VCaP (cell line): ENCODE measurements at regions not wholly inside any gene's neighbourhood (a gene's known extent, or its start where the extent isn't known, plus 50 kb on each side); places are given as distances from the start of the nearest gene placed in this dataset.

ENCODE experiments used
- H3K27ac ChIP-seq: fragments of 450-650 bp; 2 replicates; pipeline ENCODE4 v1.5.1; 2017
- TF ChIP-seq, protein P1 (sequence below): fragments of 450-650 bp; conservative IDR thresholded peaks from 2 replicates; pipeline ENCODE4 v1.5.1; 2017; ENCODE audit warnings: mild to moderate bottlenecking, moderate library complexity

DNA sequence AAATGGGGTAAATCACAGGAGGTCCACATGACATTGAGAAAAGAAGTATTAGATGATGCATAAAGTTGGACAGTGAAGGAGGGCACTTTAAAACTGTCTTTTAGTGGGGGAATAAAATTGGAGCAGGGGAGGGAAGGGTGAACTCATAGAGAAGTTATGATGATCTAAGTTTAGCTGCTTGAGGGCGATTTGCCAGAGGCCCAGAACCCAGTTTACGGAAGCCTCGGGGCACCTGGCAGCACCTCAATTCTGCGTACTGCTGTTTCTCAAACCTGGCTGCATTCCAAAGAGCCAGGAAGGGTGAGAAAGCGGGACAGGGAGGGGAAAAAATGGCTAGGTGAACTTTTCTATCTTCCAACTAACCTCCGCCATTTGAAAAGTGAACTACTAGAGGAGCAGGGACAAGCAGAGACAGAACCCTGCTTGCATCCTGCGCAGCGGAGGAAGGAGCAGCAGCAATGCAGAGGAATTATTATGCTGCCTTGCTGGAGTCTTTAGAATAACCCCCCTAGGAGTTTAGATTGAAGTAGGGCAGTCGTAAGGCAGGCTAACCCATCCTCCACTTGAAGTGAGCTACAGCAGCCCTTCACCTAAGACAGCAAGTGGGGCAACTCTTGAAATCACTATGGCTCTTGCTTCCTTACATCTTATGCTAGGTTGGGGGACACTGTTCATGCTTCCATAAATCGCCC, 316.8 kb downstream of the BRINP1 start:
- H3K27ac ChIP-seq, result no peak overlapping the region
- TF ChIP-seq, protein P1, sequence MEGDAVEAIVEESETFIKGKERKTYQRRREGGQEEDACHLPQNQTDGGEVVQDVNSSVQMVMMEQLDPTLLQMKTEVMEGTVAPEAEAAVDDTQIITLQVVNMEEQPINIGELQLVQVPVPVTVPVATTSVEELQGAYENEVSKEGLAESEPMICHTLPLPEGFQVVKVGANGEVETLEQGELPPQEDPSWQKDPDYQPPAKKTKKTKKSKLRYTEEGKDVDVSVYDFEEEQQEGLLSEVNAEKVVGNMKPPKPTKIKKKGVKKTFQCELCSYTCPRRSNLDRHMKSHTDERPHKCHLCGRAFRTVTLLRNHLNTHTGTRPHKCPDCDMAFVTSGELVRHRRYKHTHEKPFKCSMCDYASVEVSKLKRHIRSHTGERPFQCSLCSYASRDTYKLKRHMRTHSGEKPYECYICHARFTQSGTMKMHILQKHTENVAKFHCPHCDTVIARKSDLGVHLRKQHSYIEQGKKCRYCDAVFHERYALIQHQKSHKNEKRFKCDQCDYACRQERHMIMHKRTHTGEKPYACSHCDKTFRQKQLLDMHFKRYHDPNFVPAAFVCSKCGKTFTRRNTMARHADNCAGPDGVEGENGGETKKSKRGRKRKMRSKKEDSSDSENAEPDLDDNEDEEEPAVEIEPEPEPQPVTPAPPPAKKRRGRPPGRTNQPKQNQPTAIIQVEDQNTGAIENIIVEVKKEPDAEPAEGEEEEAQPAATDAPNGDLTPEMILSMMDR, result no peak

DNA sequence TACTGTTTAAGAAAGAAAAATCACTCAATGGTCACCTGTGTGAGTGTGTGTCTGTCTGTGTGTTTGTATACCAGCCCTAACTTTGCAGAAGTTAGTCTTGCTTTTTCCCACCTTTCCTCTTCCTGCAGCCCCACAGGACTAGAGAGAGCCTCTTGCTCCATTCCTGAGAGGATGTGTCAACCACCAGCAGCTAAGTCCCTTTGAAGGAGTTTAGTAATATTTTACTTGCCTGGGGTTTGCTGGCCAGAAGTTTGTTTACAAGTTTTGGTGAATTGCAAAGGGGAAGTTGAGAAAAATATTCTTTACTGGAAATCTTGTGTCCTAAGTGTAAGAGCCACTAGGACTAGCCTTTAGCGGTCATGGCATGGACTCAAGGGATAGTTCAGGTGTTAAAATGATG, 316.2 kb downstream of the BRINP1 start:
- TF ChIP-seq, protein P1, result no peak
- H3K27ac ChIP-seq, result no peak overlapping the region

DNA sequence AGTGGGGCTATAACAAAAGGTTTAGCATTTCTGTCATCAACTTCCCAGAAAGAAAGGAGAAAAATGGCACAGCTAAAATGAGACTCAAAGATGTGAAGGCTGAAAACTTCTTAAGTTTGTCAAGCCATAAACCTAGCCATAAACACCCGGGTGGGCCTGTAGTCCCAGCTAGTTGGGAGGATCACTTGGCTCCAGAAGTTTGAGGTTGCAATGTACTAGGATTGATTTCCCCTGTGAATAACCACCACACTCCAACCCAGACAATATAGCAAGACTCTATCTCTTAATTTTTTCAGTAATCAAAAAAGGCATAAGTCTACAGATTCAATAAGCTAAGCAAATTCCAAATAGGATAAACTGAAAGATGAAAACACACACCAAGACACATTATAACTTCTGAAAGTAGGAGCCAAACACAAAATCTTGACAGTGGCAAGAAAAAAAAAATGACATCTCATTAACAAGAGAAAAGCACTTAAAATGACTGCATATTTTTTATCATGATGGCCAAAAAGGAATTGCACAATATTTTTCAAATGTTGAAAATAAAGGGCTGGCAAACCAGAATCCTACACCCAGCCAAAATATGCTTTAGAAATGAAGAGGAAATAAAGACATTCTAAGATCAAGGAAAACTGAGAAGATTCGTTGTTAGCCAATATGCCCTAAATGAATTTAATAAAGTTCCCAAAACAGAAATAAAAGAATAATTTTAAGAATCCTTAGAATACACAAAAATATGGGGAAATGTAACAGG, 308.4 kb downstream of the BRINP1 start:
- TF ChIP-seq, protein P1, result no peak
- no peak overlapping the region for H3K27ac ChIP-seq

DNA sequence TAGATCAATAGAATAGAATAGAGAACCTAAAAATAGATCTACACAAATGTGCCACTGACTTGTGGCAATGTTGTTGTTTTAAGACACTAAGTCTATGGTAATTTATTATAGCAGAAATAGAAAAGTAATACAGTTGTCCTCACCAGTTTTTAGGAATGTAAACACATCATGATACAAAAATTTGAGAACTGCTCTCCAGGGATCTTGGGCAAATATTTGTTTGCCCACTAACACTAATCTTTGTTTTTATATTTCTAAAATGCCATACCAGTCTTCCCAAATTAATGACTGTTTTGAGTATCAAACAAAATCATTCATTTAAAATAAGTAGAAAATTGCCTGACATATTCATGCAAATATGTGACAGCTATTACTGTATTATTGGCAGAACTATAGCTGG, 297.6 kb downstream of the BRINP1 start:
- TF ChIP-seq, protein P1, result no peak
- H3K27ac ChIP-seq, result no peak overlapping the region

DNA sequence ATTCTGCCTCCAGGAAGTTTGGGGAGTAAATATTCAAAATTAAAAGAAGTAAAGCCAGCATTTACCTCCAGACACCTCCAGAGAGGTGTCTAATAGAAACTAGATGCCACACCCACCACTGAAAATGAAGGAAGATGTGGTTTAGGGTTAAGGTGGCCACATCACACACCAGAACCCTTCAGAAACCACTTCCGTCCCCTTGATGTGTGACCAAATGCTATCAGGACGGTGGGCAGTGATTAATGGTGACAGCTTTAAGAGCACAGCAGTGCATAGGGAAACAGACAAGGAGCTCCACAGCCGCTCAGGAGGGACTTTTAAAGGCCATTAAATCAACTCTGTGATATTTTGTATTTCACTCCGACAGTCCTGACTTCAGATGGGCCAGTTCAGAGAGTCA, 295.2 kb downstream of the BRINP1 start:
- TF ChIP-seq, protein P1, result no peak
- H3K27ac ChIP-seq, result no peak overlapping the region

DNA sequence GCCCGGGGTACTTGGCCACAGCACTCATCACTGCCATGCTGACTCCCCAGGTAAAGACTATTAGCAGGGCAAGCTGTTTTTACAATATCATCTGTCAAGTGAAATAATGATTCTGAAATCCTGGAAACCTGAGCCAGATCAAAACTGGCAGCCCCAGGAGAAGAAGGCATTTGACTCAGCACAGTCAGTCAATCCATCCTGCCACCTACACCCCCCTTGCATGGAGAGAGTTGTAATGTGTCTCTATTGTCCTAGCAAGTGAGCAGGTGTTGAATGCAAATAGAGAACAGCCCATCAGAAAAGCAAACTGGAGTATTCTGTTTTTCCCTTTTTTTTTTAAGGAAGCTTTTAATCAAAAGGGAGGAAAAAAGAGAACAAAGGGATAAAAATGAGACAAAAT, 291.2 kb downstream of the BRINP1 start:
- TF ChIP-seq, protein P1, result no peak
- H3K27ac ChIP-seq, result no peak overlapping the region

DNA sequence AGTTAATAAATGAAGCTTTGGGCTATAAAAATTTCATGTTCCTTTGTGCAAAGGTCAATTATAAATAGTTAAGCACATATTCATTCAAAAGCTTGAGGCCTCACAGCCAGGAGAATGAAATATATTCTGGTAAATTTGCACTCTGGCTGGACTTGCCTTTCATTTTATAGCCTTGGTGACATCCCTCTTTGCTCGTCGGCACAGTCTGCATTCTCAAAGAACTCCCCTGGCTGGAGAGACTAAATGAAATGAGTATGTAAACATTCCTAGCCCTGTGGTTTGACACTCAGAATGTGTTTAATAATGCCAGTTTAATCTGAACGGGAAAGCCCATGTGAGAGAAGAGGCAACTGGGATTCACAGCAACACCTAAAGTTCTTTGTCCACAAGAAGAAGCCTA, 285.6 kb downstream of the BRINP1 start:
- no peak overlapping the region for H3K27ac ChIP-seq
- TF ChIP-seq, protein P1, result no peak
